ENCODE measurements at regions not wholly inside any gene's neighbourhood (a gene's known extent, or its start where the extent isn't known, plus 50 kb on each side); places are given as distances from the start of the nearest gene placed in this dataset.

DNA sequence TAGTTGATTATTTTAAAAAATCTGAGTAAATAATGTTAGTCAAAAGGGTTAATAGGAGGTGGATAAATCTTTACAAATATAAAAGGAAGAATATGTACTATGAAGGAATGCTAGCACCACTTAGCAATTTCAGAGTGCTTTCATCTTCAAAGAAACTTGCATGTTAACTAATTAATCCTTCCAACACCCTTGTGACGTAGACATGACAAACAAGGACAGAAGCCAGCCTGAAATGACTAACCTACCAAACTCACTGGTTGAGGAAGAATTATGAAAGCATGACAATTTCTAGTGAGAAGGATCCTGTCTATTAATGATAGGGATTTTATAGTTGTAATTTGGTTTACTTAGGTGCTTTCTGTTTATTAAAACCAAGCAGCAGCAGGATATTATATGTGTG is 468.0 kb upstream of the FZD8 start:
- Histone ChIP-seq H3K18ac (ENCODE audit: low read depth, low read length) (no peak overlapping the region), H3K9me3 (ENCODE audit: control insufficient read depth, insufficient read depth, low read length) (no peaks in the 10 kb centered on the region), H3K4me2 (ENCODE audit: low read depth, low read length) (no peak overlapping the region), H3K79me1 (ENCODE audit: low read depth in 1 of 2, low read length in 2 of 2) (no peaks in the 10 kb centered on the region), H3K27ac (ENCODE audit: insufficient read depth, low read length) (no peak overlapping the region), H3K23ac (ENCODE audit: low read depth, low read length) (no peak overlapping the region), H2BK5ac (ENCODE audit: low read depth, low read length, poor library complexity, severe bottlenecking) (no peak overlapping the region), H4K20me1 (ENCODE audit: insufficient read depth, low read length) (no peaks in the 10 kb centered on the region), H2AK5ac (ENCODE audit: low read depth, low read length) (no peak overlapping the region), H3K9ac (ENCODE audit: low read depth, low read length) (no peak overlapping the region), H3K36me3 (ENCODE audit: control insufficient read depth, insufficient read depth, low read length) (no peaks in the 10 kb centered on the region), H2BK120ac (ENCODE audit: low read depth, low read length) (no peak overlapping the region), H4K8ac (ENCODE audit: low read depth in 2 of 2, low read length in 2 of 2) (no peak overlapping the region), H3K4me3 (ENCODE audit: insufficient read depth, low read depth, low read length) (no peak overlapping the region), H4K91ac (ENCODE audit: insufficient read depth, low read depth, low read length) (no peak overlapping the region), H3K4me1 (ENCODE audit: control insufficient read depth, insufficient read depth, low read length) (peaks cover 1% of the 10 kb centered on the region; the same call in 1 of the 2 replicates), H3K56ac (ENCODE audit: extremely low read depth, insufficient read depth, low read length) (no peak overlapping the region), H2BK20ac (ENCODE audit: low read depth, low read length) (no peak overlapping the region), H2AK9ac (replicated peaks; ENCODE audit: low read depth, low read length, poor library complexity) (no peak overlapping the region), H2BK15ac (ENCODE audit: low read depth, low read length) (no peak overlapping the region), H3K14ac (replicated peaks; ENCODE audit: low read depth, low read length) (no peak overlapping the region), H2AFZ (replicated peaks; ENCODE audit: low read length, poor library complexity) (no peak overlapping the region), H3K4ac (ENCODE audit: low read depth, low read length) (no peak overlapping the region), H3K9me1 (ENCODE audit: insufficient read depth, low read length) (no peaks in the 10 kb centered on the region), H3K27me3 (ENCODE audit: control insufficient read depth, insufficient read depth, low read length) (no peaks in the 10 kb centered on the region), H4K5ac (ENCODE audit: low read depth, low read length) (no peak overlapping the region)
- POLR2A ChIA-PET (ENCODE audit: unreplicated experiment) = no interaction called here
- CTCF ChIA-PET = interaction anchor here (1.0 kb wide), 1 partner anchor 130 kb away, joined by 3 read pairs; no protein-coding TSS in a partner anchor
- no peak for ATAC-seq (ENCODE audit: low read depth)
- in situ Hi-C loops (cut with MboI; ENCODE audit: low sequenced_read_pairs) (no loop called here), dilution Hi-C loops (cut with HindIII; ENCODE audit: low sequenced_read_pairs, unreplicated experiment) (no loop called here), intact Hi-C loops (cut with micrococcal nuclease) (no loop called here)
- no peak for DNase-seq
- no TSS peak for BruUV-seq (replicated peaks)
- TF ChIP-seq SMC3 (IDR thresholded peaks at IDR 0.05; ENCODE audit: low read depth, low read length) = no peak
- TF ChIP-seq, protein P1, sequence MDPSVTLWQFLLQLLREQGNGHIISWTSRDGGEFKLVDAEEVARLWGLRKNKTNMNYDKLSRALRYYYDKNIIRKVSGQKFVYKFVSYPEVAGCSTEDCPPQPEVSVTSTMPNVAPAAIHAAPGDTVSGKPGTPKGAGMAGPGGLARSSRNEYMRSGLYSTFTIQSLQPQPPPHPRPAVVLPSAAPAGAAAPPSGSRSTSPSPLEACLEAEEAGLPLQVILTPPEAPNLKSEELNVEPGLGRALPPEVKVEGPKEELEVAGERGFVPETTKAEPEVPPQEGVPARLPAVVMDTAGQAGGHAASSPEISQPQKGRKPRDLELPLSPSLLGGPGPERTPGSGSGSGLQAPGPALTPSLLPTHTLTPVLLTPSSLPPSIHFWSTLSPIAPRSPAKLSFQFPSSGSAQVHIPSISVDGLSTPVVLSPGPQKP (IDR thresholded peaks at IDR 0.05; ENCODE audit: borderline replicate concordance, low read depth, low read length) = no peak
- no peak for TF ChIP-seq FOS (IDR thresholded peaks at IDR 0.05; ENCODE audit: low read depth, low read length)
- TF ChIP-seq MAFK (IDR thresholded peaks at IDR 0.05; ENCODE audit: low read depth, low read length) = no peak
- TF ChIP-seq RFX5 (IDR thresholded peaks at IDR 0.05; ENCODE audit: low read depth, low read length) = no peak
- TF ChIP-seq CHD1 (IDR thresholded peaks at IDR 0.05; ENCODE audit: low read depth, low read length) = no peak
- TF ChIP-seq MXI1 (IDR thresholded peaks at IDR 0.05; ENCODE audit: borderline replicate concordance, low read depth, low read length) = no peak
- no peak for TF ChIP-seq BHLHE40 (IDR thresholded peaks at IDR 0.05; ENCODE audit: low read depth, low read length)
- TF ChIP-seq, protein P2, sequence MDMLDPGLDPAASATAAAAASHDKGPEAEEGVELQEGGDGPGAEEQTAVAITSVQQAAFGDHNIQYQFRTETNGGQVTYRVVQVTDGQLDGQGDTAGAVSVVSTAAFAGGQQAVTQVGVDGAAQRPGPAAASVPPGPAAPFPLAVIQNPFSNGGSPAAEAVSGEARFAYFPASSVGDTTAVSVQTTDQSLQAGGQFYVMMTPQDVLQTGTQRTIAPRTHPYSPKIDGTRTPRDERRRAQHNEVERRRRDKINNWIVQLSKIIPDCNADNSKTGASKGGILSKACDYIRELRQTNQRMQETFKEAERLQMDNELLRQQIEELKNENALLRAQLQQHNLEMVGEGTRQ (IDR thresholded peaks at IDR 0.05; ENCODE audit: low read depth, low read length) = no peak
- no peak for TF ChIP-seq CEBPB (IDR thresholded peaks at IDR 0.05; ENCODE audit: low read depth, low read length)
- no peak for TF ChIP-seq RAD21 (IDR thresholded peaks at IDR 0.05; ENCODE audit: low read length)
- no peak for TF ChIP-seq RCOR1 (IDR thresholded peaks at IDR 0.05; ENCODE audit: insufficient replicate concordance, low read length)
- TF ChIP-seq CTCF (conservative IDR thresholded peaks at IDR 0.05; ENCODE audit: low read depth, low read length) = no peak
- TF ChIP-seq MAZ (IDR thresholded peaks at IDR 0.05; ENCODE audit: borderline replicate concordance, low read depth, low read length) = no peak
- no peak for TF ChIP-seq NFE2L2 (IDR thresholded peaks at IDR 0.05; ENCODE audit: low read depth, low read length)
- no peak for TF ChIP-seq POLR2A (IDR thresholded peaks at IDR 0.05; ENCODE audit: low read depth, low read length)
- no CpG with 5 or more reads among the region's 1 CpG for WGBS, 2 experiments (ENCODE audit: extremely low coverage in 2 of 2, insufficient read length in 1 of 2)

Measured in IMR-90 (cell line).